ENCODE measurements at regions not wholly inside any gene's neighbourhood (a gene's known extent, or its start where the extent isn't known, plus 50 kb on each side); places are given as distances from the start of the nearest gene placed in this dataset.

GRCh38 chr5:29744618-29745017 lies 1448.9 kb upstream of the CDH6 start:
- POLR2A ChIA-PET = no interaction called here
- Histone ChIP-seq H3K9me3 (ENCODE audit: control insufficient read depth, insufficient read depth, low read length) (no peaks in the 10 kb centered on the region), H3K4me3 (ENCODE audit: low read depth, low read length) (no peak overlapping the region), H3K27me3 (ENCODE audit: control insufficient read depth, insufficient read depth, low read length) (no peaks in the 10 kb centered on the region), H3K27ac (ENCODE audit: low read depth, low read length) (no peak overlapping the region)
- CTCF ChIA-PET = no interaction called here
- no peak for DNase-seq (ENCODE audit: low read depth, low spot score)
- TF ChIP-seq CTCF (IDR thresholded peaks at IDR 0.05; ENCODE audit: low read depth, low read length) = no peak

DNA sequence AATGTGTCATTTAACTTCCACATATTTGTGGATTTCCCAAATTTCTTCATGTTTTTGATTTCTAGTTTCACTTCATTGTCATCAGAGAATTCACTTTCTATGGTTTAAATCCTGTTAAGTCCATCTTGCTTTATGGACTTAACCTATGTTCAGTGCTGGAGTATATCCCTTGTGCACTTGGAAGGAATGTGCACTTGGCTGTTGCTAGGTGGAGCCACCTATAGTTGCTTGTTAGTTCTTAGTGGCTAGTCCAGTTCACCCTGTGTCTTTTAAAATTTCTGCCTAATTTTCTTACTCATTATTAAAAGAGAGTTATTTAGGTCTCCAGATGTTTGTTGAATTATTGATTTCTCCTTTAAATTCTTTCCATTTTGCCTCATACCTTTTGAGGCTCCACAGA lies 1472.5 kb upstream of the CDH6 start:
- TF ChIP-seq CTCF (IDR thresholded peaks at IDR 0.05; ENCODE audit: low read depth, low read length) = no peak
- ChIA-PET POLR2A (no interaction called here), CTCF (no interaction called here)

GRCh38 chr5:29719171-29719570 lies 1474.3 kb upstream of the CDH6 start:
- no peak overlapping the region for H3K4me3 ChIP-seq (ENCODE audit: low read depth, low read length)
- ChIA-PET CTCF (no interaction called here), POLR2A (no interaction called here)
- DNase-seq (ENCODE audit: low read depth, low spot score) = no peak
- no peaks in the 10 kb centered on the region for H3K9me3 ChIP-seq (ENCODE audit: control insufficient read depth, insufficient read depth, low read length)
- no peak overlapping the region for H3K27ac ChIP-seq (ENCODE audit: low read depth, low read length)
- no peaks in the 10 kb centered on the region for H3K27me3 ChIP-seq (ENCODE audit: control insufficient read depth, insufficient read depth, low read length)
- no peak for TF ChIP-seq CTCF (IDR thresholded peaks at IDR 0.05; ENCODE audit: low read depth, low read length)

More for the DNA sequence above, 1472.5 kb upstream of the CDH6 start:
- Histone ChIP-seq H3K9me3 (ENCODE audit: control insufficient read depth, insufficient read depth, low read length) (no peaks in the 10 kb centered on the region), H3K27me3 (ENCODE audit: control insufficient read depth, insufficient read depth, low read length) (no peaks in the 10 kb centered on the region), H3K4me3 (ENCODE audit: low read depth, low read length) (no peak overlapping the region), H3K27ac (ENCODE audit: low read depth, low read length) (no peak overlapping the region)
- DNase-seq (ENCODE audit: low read depth, low spot score) = no peak

GRCh38 chr5:29715167-29715566 lies 1478.3 kb upstream of the CDH6 start:
- ChIA-PET CTCF (no interaction called here), POLR2A (no interaction called here)
- H3K27me3 ChIP-seq (ENCODE audit: control insufficient read depth, insufficient read depth, low read length) = no peaks in the 10 kb centered on the region
- H3K4me3 ChIP-seq (ENCODE audit: low read depth, low read length) = no peak overlapping the region
- peaks cover 3% of the 10 kb centered on the region; the same call in 1 of the 2 replicates for H3K9me3 ChIP-seq (ENCODE audit: control insufficient read depth, insufficient read depth, low read length)
- no peak for DNase-seq (ENCODE audit: low read depth, low spot score)
- no peak for TF ChIP-seq CTCF (IDR thresholded peaks at IDR 0.05; ENCODE audit: low read depth, low read length)
- H3K27ac ChIP-seq (ENCODE audit: low read depth, low read length) = no peak overlapping the region

DNA sequence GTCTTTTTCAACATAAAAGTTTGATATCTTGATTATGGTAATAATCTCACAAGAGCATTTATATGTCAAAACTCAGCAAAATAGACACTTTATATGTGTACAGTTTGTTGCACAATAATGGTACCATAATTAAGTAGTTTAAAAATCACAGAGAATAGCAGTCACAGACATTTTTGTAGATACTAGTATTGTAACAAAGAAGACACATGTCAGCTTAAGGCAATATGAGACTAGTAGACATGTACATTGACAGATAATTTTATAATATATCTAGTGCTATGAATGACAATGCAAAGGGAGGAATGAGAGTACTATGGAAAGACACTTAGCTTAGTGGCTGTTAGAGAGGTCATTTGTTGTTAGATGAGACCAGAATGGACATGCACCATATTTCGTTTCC lies 1490.6 kb upstream of the CDH6 start:
- H3K27me3 ChIP-seq (ENCODE audit: control insufficient read depth, insufficient read depth, low read length) = no peaks in the 10 kb centered on the region
- H3K27ac ChIP-seq (ENCODE audit: low read depth, low read length) = no peak overlapping the region
- DNase-seq (ENCODE audit: low read depth, low spot score) = no peak
- ChIA-PET POLR2A (no interaction called here), CTCF (no interaction called here)
- no peaks in the 10 kb centered on the region for H3K9me3 ChIP-seq (ENCODE audit: control insufficient read depth, insufficient read depth, low read length)
- H3K4me3 ChIP-seq (ENCODE audit: low read depth, low read length) = no peak overlapping the region
- TF ChIP-seq CTCF (IDR thresholded peaks at IDR 0.05; ENCODE audit: low read depth, low read length) = no peak
